H9 (cell line): ENCODE measurements at regions not wholly inside any gene's neighbourhood (a gene's known extent, or its start where the extent isn't known, plus 50 kb on each side); places are given as distances from the start of the nearest gene placed in this dataset.
A peak's percentile ranks its signal among the peaks of the same experiment; 100 is the strongest.

ENCODE experiments used
- DNase-seq: peaks from one replicate; pipeline ENCODE4 v3.0.0-alpha.2; 2017
- H2AFZ ChIP-seq: one replicate; pipeline ENCODE4 v1.6.1; 2013; ENCODE audit warnings: mild to moderate bottlenecking, low read length, control low read depth, moderate library complexity
- H2AK5ac ChIP-seq: 2 replicates; pipeline ENCODE4 v1.6.1; 2013; ENCODE audit warnings: low read length, control low read depth, mixed read lengths; ENCODE audit not compliant: insufficient read length
- H2BK120ac ChIP-seq: one replicate; pipeline ENCODE4 v1.6.1; 2013; ENCODE audit warnings: low read depth, mild to moderate bottlenecking, low read length, control low read depth, inconsistent platforms; ENCODE audit not compliant: poor library complexity, severe bottlenecking
- H2BK12ac ChIP-seq: 2 replicates; pipeline ENCODE4 v1.6.1; 2013; ENCODE audit warnings: low read length, control low read depth, mixed read lengths, low read depth; ENCODE audit not compliant: insufficient read length
- H2BK15ac ChIP-seq: 2 replicates; pipeline ENCODE4 v1.6.1; 2013; ENCODE audit warnings: low read depth, low read length, control low read depth
- H2BK20ac ChIP-seq: one replicate; pipeline ENCODE4 v1.6.1; 2013; ENCODE audit warnings: low read depth, mild to moderate bottlenecking, low read length, control low read depth, inconsistent platforms; ENCODE audit not compliant: poor library complexity, severe bottlenecking
- H2BK5ac ChIP-seq: 2 replicates; pipeline ENCODE4 v1.6.1; 2013; ENCODE audit warnings: low read length, control low read depth, mixed read lengths; ENCODE audit not compliant: insufficient read length
- H3K14ac ChIP-seq: 2 replicates; pipeline ENCODE4 v1.6.1; 2013; ENCODE audit warnings: low read length, control low read depth; ENCODE audit not compliant: insufficient read depth
- H3K18ac ChIP-seq: 2 replicates; pipeline ENCODE4 v1.6.1; 2013; ENCODE audit warnings: low read depth, mild to moderate bottlenecking, mixed read lengths, low read length, control low read depth; ENCODE audit not compliant: insufficient read length
- H3K23ac ChIP-seq: 2 replicates; pipeline ENCODE4 v1.6.1; 2013; ENCODE audit warnings: low read length, control low read depth, mixed read lengths, low read depth; ENCODE audit not compliant: insufficient read length
- H3K23me2 ChIP-seq: 2 replicates; pipeline ENCODE4 v1.6.1; 2013; ENCODE audit warnings: low read depth, mild to moderate bottlenecking, mixed read lengths, low read length, control low read depth; ENCODE audit not compliant: insufficient read length, poor library complexity, severe bottlenecking
- H3K27ac ChIP-seq: 2 replicates; pipeline ENCODE4 v1.5.1; 2013; ENCODE audit warnings: low read length, control low read depth, mixed read lengths, low read depth; ENCODE audit not compliant: insufficient read length
- H3K27me3 ChIP-seq: 2 replicates; pipeline ENCODE4 v1.6.1; 2013; ENCODE audit warnings: low read length, control low read depth, inconsistent platforms; ENCODE audit not compliant: insufficient read depth
- H3K4ac ChIP-seq: 2 replicates; pipeline ENCODE4 v1.6.1; 2013; ENCODE audit warnings: low read depth, mild to moderate bottlenecking, control low read depth, inconsistent platforms, low read length, moderate library complexity
- H3K4me1 ChIP-seq: 2 replicates; pipeline ENCODE4 v1.6.1; 2013; ENCODE audit warnings: low read length, control low read depth, inconsistent platforms; ENCODE audit not compliant: insufficient read depth
- H3K4me2 ChIP-seq: 2 replicates; pipeline ENCODE4 v1.6.1; 2013; ENCODE audit warnings: low read length, control low read depth, mixed read lengths; ENCODE audit not compliant: insufficient read length, insufficient read depth
- H3K56ac ChIP-seq: 2 replicates; pipeline ENCODE4 v1.6.1; 2013; ENCODE audit warnings: low read depth, mild to moderate bottlenecking, mixed read lengths, low read length, control low read depth; ENCODE audit not compliant: insufficient read length
- H3K79me1 ChIP-seq: 2 replicates; pipeline ENCODE4 v1.6.1; 2013; ENCODE audit warnings: low read depth, mild to moderate bottlenecking, moderate library complexity, low read length, control low read depth, inconsistent platforms; ENCODE audit not compliant: insufficient read depth, poor library complexity, severe bottlenecking
- H3K79me2 ChIP-seq: 2 replicates; pipeline ENCODE4 v1.6.1; 2013; ENCODE audit warnings: low read length, control low read depth, inconsistent platforms; ENCODE audit not compliant: insufficient read depth
- H3K9ac ChIP-seq: 2 replicates; pipeline ENCODE4 v1.6.1; 2013; ENCODE audit warnings: low read length, control low read depth, mixed read lengths; ENCODE audit not compliant: insufficient read length; ENCODE audit errors: extremely low read depth
- H3K9me3 ChIP-seq: one replicate; pipeline ENCODE4 v1.6.1; 2013; ENCODE audit warnings: low read depth, low read length, inconsistent platforms; ENCODE audit not compliant: control insufficient read depth
- H3T11ph ChIP-seq: one replicate; pipeline ENCODE4 v1.6.1; 2013; ENCODE audit warnings: mild to moderate bottlenecking, low read length, control low read depth, inconsistent platforms
- H4K20me1 ChIP-seq: one replicate; pipeline ENCODE4 v1.6.1; 2013; ENCODE audit not compliant: control insufficient read depth, insufficient read length, insufficient read depth
- H4K5ac ChIP-seq: 2 replicates; pipeline ENCODE4 v1.6.1; 2013; ENCODE audit warnings: low read depth, mild to moderate bottlenecking, mixed read lengths, low read length, control low read depth; ENCODE audit not compliant: insufficient read length
- H4K8ac ChIP-seq: replicated peaks from 2 replicates; pipeline ENCODE4 v1.6.1; 2013; ENCODE audit warnings: low read length, control low read depth, mixed read lengths, low read depth; ENCODE audit not compliant: insufficient read length
- H4K91ac ChIP-seq: 2 replicates; pipeline ENCODE4 v1.6.1; 2013; ENCODE audit warnings: low read depth, mild to moderate bottlenecking, moderate library complexity, mixed read lengths, low read length, control low read depth; ENCODE audit not compliant: insufficient read length
- H3K27ac Mint-ChIP-seq, 3 experiments: 2 replicates in 2 of 3; 3 replicates in 1 of 3; pipeline ENCODE4 v1.8.0; 2020 to 2021; ENCODE audit warnings: mixed read lengths in 3 of 3, mild to moderate bottlenecking in 1 of 3, moderate library complexity in 1 of 3
- H3K27me3 Mint-ChIP-seq: 2 replicates; pipeline ENCODE4 v1.8.0; 2021; ENCODE audit warnings: low read depth, mild to moderate bottlenecking, moderate library complexity, mixed read lengths
- H3K36me3 Mint-ChIP-seq, 3 experiments: 2 replicates in 2 of 3; 3 replicates in 1 of 3; pipeline ENCODE4 v1.8.0; 2020 to 2021; ENCODE audit warnings: low read depth in 3 of 3, mixed read lengths in 3 of 3; ENCODE audit not compliant: insufficient read depth in 1 of 3
- H3K4me1 Mint-ChIP-seq, 2 experiments: 2 replicates each; pipeline ENCODE4 v1.8.0; 2020; ENCODE audit warnings: mixed read lengths in 2 of 2
- H3K4me3 Mint-ChIP-seq, 2 experiments: 2 replicates in 1 of 2; 3 replicates in 1 of 2; pipeline ENCODE4 v1.8.0; 2020 to 2021; ENCODE audit warnings: mild to moderate bottlenecking in 2 of 2, mixed read lengths in 2 of 2, moderate library complexity in 1 of 2
- H3K9me3 Mint-ChIP-seq, 2 experiments: 2 replicates in 1 of 2; 3 replicates in 1 of 2; pipeline ENCODE4 v1.8.0; 2020; ENCODE audit warnings: mild to moderate bottlenecking in 2 of 2, mixed read lengths in 2 of 2, moderate library complexity in 1 of 2
- WGBS: extraction: QIAGEN DNeasy Blood & Tissue Kit; methylation state at CpG from one replicate; pipeline ENCODE4 v1.1.7; 2013; ENCODE audit warnings: missing lambda C conversion rate, low lambda C conversion rate, mixed read lengths; ENCODE audit not compliant: insufficient read length; ENCODE audit errors: extremely low coverage; 5-methylcytosine and 5-hydroxymethylcytosine counted together
- TF ChIP-seq, protein P1 (sequence below): fragments of 200-600 bp; sonication (generic); conservative IDR thresholded peaks from 3 replicates; pipeline ENCODE4 v1.8.0; 2021; ENCODE audit warnings: antibody characterized with exemption, mild to moderate bottlenecking

DNA sequence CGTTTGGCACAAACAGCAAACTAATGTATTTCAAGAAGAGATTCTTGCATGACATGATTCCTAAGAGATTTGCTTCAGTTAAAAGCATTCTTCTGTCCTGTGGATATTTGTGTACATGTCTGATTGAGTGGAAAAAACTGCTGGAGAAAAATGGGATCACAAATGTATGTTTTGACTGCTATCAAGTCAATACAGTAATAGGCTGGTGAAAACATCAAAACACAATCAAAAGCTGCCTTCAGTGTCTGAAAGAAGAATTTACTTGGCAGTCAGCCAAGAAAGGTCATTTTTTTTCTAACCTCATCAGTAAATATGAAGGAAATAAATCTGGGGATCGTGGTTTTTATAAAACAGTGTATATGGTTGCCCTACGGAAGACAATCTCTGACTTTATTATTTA lies 1214.8 kb downstream of the NSUN3 start:
- Mint-ChIP-seq H3K9me3 (peaks cover 14 to 17% of the 10 kb centered on the region in 2 experiments; a peak in 3 of 5 replicates), H3K36me3 (peaks cover 15 to 34% (median 16%) of the 10 kb centered on the region in 3 experiments), H3K4me1 (peaks cover 15 to 18% of the 10 kb centered on the region in 2 experiments), H3K27me3 (no peaks in the 10 kb centered on the region), H3K27ac (peak overlapping the region; percentile 4 to 80 (median 20); a peak in 6 of 7 replicates), H3K4me3 (peak overlapping the region in 1 of 2 experiments; percentile 2; a peak in 2 of 5 replicates)
- Histone ChIP-seq H4K20me1 (no peaks in the 10 kb centered on the region), H2BK12ac (no peak overlapping the region), H3K23ac (no peak overlapping the region), H3K79me2 (no peaks in the 10 kb centered on the region), H4K5ac (no peak overlapping the region), H3K56ac (no peak overlapping the region), H3K27ac (no peak overlapping the region), H2BK120ac (no peak overlapping the region), H2BK20ac (no peak overlapping the region), H3K18ac (no peak overlapping the region), H3K23me2 (no peaks in the 10 kb centered on the region), H3K9me3 (no peaks in the 10 kb centered on the region), H2BK5ac (no peak overlapping the region), H3K4me2 (no peak overlapping the region), H3K27me3 (no peaks in the 10 kb centered on the region), H3K4me1 (0 out of 2 replicates have a peak, but pooled peaks cover 2% of the 10 kb centered on the region), H3K79me1 (no peaks in the 10 kb centered on the region), H2BK15ac (no peak overlapping the region), H2AK5ac (no peak overlapping the region), H2AFZ (no peak overlapping the region), H3K14ac (no peak overlapping the region), H3T11ph (no peak overlapping the region), H4K91ac (no peak overlapping the region), H3K4ac (no peak overlapping the region), H4K8ac (no peak overlapping the region), H3K9ac (no peak overlapping the region)
- no peak for DNase-seq
- TF ChIP-seq, protein P1, sequence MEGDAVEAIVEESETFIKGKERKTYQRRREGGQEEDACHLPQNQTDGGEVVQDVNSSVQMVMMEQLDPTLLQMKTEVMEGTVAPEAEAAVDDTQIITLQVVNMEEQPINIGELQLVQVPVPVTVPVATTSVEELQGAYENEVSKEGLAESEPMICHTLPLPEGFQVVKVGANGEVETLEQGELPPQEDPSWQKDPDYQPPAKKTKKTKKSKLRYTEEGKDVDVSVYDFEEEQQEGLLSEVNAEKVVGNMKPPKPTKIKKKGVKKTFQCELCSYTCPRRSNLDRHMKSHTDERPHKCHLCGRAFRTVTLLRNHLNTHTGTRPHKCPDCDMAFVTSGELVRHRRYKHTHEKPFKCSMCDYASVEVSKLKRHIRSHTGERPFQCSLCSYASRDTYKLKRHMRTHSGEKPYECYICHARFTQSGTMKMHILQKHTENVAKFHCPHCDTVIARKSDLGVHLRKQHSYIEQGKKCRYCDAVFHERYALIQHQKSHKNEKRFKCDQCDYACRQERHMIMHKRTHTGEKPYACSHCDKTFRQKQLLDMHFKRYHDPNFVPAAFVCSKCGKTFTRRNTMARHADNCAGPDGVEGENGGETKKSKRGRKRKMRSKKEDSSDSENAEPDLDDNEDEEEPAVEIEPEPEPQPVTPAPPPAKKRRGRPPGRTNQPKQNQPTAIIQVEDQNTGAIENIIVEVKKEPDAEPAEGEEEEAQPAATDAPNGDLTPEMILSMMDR = no peak
- no CpG with 5 or more reads among the region's 3 CpGs for WGBS
